Esophagus squamous epithelium (tissue), 5 donors: ENCODE measurements at regions not wholly inside any gene's neighbourhood (a gene's known extent, or its start where the extent isn't known, plus 50 kb on each side); places are given as distances from the start of the nearest gene placed in this dataset.

ENCODE experiments used
- DNase-seq: peaks from one replicate; lab custom pipeline; 2025; lab: John Stamatoyannopoulos, UW
- H3K27ac ChIP-seq, 4 donors: fragments of 200-600 bp; sonication (generic); one replicate each; pipeline ENCODE4 v1.5.1; 2016 to 2019; ENCODE audit warnings: mild to moderate bottlenecking in 1 of 4
- H3K27me3 ChIP-seq, 4 donors: fragments of 200-600 bp; sonication (generic); 1 replicate in 3 of 4; 2 replicates in 1 of 4; pipeline versions ENCODE4 v1.5.1 to v1.6.0; 2017 to 2021; ENCODE audit warnings: antibody characterized with exemption in 1 of 4
- H3K36me3 ChIP-seq, 3 donors: fragments of 200-600 bp; sonication (generic); one replicate each; pipeline ENCODE4 v1.5.1; 2016 to 2019
- H3K4me1 ChIP-seq, 3 donors: fragments of 200-600 bp; sonication (generic); one replicate each; pipeline ENCODE4 v1.5.1; 2017 to 2019
- H3K4me3 ChIP-seq, 4 donors: fragments of 200-600 bp; sonication (generic); 1 replicate in 3 of 4; 2 replicates in 1 of 4; pipeline ENCODE4 v1.5.1; 2016 to 2019; ENCODE audit warnings: mild to moderate bottlenecking in 2 of 4, moderate library complexity in 1 of 4
- H3K9me3 ChIP-seq, 3 donors: fragments of 200-600 bp; sonication (generic); one replicate each; pipeline ENCODE4 v1.5.1; 2016 to 2019
- POLR2A ChIP-seq, 4 donors: fragments of 450-650 bp; IDR thresholded peaks; one replicate each; pipeline ENCODE4 v1.6.1; 2017; ENCODE audit warnings: antibody characterized with exemption in 4 of 4, mild to moderate bottlenecking in 4 of 4, moderate library complexity in 3 of 4
- WGBS, 2 donors: methylation state at CpG; one replicate each; pipeline ENCODE4 v1.1.5; 2018; 5-methylcytosine and 5-hydroxymethylcytosine counted together
- intact Hi-C: fragments of 100-400 bp; cut with DNase I; formaldehyde crosslinking; loops from one replicate; pipeline ENCODE4 v1.15.0; 2022
- TF ChIP-seq, protein P1 (sequence below), 6 experiments: fragments of 450-650 bp in 4 of 6; fragments of 200-600 bp in 2 of 6; sonication (generic) in 2 of 6; IDR thresholded peaks; one replicate each; pipeline ENCODE4 v1.5.1; 2016 to 2019; ENCODE audit warnings: antibody characterized with exemption in 6 of 6, mild to moderate bottlenecking in 4 of 6, moderate library complexity in 4 of 6
- donor health status: DM: yes; HTN: yes; CAD: no.

DNA sequence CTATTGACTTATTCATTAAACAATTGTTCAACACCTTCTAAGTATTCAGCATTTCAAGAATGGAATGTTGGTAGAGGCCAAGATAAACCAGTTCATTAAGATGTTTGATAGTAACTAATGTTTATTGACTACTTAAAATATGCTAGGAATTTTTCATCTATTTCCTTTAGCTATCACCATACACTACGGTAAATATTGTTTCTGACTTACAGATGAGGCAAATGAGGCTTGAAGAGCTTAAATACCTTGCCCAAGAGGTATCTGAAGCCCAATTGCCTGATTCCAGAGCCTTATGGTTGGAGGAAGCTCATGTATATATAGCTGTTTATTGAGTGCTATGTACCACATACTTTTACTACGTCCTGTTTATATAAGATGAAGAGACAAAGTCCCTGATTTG lies 286.2 kb downstream of the NDFIP2 start:
- Histone ChIP-seq H3K36me3 (no peaks in the 10 kb centered on the region), H3K9me3 (peaks cover 0 to 7% (median 0%) of the 10 kb centered on the region in 3 donors), H3K27ac (no peak overlapping the region), H3K4me1 (no peaks in the 10 kb centered on the region), H3K4me3 (no peak overlapping the region), H3K27me3 (no peaks in the 10 kb centered on the region)
- DNase-seq = no peak
- 59 to 71% methylated on average over 2 of the region's 2 CpGs for WGBS, 2 donors
- intact Hi-C loops = no loop called here
- TF ChIP-seq POLR2A (IDR thresholded peaks at IDR 0.05) = no peak
- TF ChIP-seq, protein P1, sequence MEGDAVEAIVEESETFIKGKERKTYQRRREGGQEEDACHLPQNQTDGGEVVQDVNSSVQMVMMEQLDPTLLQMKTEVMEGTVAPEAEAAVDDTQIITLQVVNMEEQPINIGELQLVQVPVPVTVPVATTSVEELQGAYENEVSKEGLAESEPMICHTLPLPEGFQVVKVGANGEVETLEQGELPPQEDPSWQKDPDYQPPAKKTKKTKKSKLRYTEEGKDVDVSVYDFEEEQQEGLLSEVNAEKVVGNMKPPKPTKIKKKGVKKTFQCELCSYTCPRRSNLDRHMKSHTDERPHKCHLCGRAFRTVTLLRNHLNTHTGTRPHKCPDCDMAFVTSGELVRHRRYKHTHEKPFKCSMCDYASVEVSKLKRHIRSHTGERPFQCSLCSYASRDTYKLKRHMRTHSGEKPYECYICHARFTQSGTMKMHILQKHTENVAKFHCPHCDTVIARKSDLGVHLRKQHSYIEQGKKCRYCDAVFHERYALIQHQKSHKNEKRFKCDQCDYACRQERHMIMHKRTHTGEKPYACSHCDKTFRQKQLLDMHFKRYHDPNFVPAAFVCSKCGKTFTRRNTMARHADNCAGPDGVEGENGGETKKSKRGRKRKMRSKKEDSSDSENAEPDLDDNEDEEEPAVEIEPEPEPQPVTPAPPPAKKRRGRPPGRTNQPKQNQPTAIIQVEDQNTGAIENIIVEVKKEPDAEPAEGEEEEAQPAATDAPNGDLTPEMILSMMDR (IDR thresholded peaks at IDR 0.05) = no peak

GRCh38 chr13:79765331-79765730 lies 284.4 kb downstream of the NDFIP2 start:
- DNase-seq = no peak
- TF ChIP-seq POLR2A (IDR thresholded peaks at IDR 0.05) = no peak
- TF ChIP-seq, protein P1 (IDR thresholded peaks at IDR 0.05) = no peak
- H3K27ac ChIP-seq = no peak overlapping the region
- H3K4me1 ChIP-seq = no peaks in the 10 kb centered on the region
- H3K27me3 ChIP-seq = no peaks in the 10 kb centered on the region
- intact Hi-C loops = no loop called here
- H3K4me3 ChIP-seq = no peak overlapping the region
- no peaks in the 10 kb centered on the region for H3K36me3 ChIP-seq
- no peaks in the 10 kb centered on the region for H3K9me3 ChIP-seq

GRCh38 chr13:79749984-79750551 lies 269.1 kb downstream of the NDFIP2 start:
- DNase-seq = no peak
- Histone ChIP-seq H3K36me3 (no peaks in the 10 kb centered on the region), H3K9me3 (no peaks in the 10 kb centered on the region), H3K27me3 (no peaks in the 10 kb centered on the region), H3K4me3 (no peak overlapping the region), H3K4me1 (peaks cover 0 to 23% (median 0%) of the 10 kb centered on the region in 3 donors), H3K27ac (peak overlapping the region in 1 of 4 donors; percentile 43)
- intact Hi-C loops = no loop called here
- 15 to 49% methylated on average over 3 of the region's 3 CpGs for WGBS, 2 donors
- no peak for TF ChIP-seq POLR2A (IDR thresholded peaks at IDR 0.05)
- TF ChIP-seq, protein P1 (IDR thresholded peaks at IDR 0.05) = no peak

DNA sequence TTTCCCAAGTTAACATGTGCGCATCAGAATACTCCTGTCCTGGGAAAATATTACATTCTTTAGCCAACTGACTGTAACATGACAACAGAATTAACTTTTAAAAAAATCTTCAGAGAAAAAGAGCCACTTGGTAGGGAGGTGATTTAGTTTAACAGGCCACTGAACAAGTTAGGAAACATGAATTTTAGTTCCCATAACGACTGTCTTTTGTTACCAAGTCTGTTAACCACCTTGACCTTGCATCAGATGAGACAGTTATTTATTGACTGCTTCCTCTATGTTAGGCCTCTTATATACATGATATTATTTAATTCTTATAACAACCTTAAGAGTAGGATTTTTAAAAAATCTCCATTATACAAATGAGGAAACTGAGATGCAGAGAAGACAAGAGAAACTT lies 268.6 kb downstream of the NDFIP2 start:
- DNase-seq = no peak
- Histone ChIP-seq H3K4me3 (no peak overlapping the region), H3K36me3 (no peaks in the 10 kb centered on the region), H3K27ac (peak overlapping the region in 1 of 4 donors; percentile 43), H3K9me3 (no peaks in the 10 kb centered on the region), H3K27me3 (no peaks in the 10 kb centered on the region), H3K4me1 (peaks cover 0 to 25% (median 0%) of the 10 kb centered on the region in 3 donors)
- 58 to 66% methylated on average over 2 of the region's 2 CpGs for WGBS, 2 donors
- intact Hi-C loops = no loop called here
- TF ChIP-seq POLR2A (IDR thresholded peaks at IDR 0.05) = no peak
- TF ChIP-seq, protein P1 (IDR thresholded peaks at IDR 0.05) = no peak

DNA sequence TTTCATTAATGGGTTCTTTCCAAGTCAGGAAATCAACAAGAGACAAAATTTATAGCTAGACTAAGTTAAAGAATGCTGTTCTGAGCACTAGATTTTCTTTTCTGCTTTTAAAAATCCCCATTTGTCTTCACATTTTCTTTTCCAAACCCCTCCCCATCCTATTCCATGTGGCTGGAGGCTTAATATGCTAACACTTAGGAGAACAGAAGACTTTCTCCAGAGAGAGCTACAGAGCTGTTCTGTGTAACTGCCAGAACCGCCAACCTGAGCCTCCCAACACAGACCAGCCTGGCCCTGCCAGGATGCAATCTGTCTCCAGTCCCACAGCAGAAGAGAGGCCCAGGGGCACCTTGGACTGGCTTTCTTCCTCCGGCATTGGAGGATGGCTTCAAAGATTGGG lies 264.1 kb downstream of the NDFIP2 start:
- TF ChIP-seq, protein P1 (IDR thresholded peaks at IDR 0.05) = no peak
- TF ChIP-seq POLR2A (IDR thresholded peaks at IDR 0.05) = no peak
- no peak overlapping the region for H3K4me3 ChIP-seq
- no peaks in the 10 kb centered on the region for H3K36me3 ChIP-seq
- WGBS, 2 donors = 45 to 47% methylated on average over 2 of the region's 2 CpGs
- no peaks in the 10 kb centered on the region for H3K27me3 ChIP-seq
- intact Hi-C loops = no loop called here
- H3K4me1 ChIP-seq = peaks cover 0 to 26% (median 0%) of the 10 kb centered on the region in 3 donors
- H3K27ac ChIP-seq = peak overlapping the region in 1 of 4 donors; percentile 28
- no peaks in the 10 kb centered on the region for H3K9me3 ChIP-seq
- no peak for DNase-seq
